Stimulated activated CD4-positive, alpha-beta T cell treated with anti-CD3 and anti-CD28 coated beads, Interleukin-12 subunit alpha, Interleukin-12 subunit beta, amount 100 ng/mL, for 48 hours (primary cell): ENCODE measurements at regions not wholly inside any gene's neighbourhood (a gene's known extent, or its start where the extent isn't known, plus 50 kb on each side); places are given as distances from the start of the nearest gene placed in this dataset.

Experiments used
- DNase-seq, 3 donors: peaks; one replicate each; pipeline ENCODE4 v3.0.0-alpha.2; 2020; ENCODE audit warnings: low read depth in 2 of 3, low spot score in 1 of 3

- DNase-seq = no peak
Measured at GRCh38 chr5:38101897-38102296, 156.5 kb upstream of the EGFLAM start.

- DNase-seq = no peak
Measured at GRCh38 chr5:38099205-38100168, 158.9 kb upstream of the EGFLAM start.

DNA sequence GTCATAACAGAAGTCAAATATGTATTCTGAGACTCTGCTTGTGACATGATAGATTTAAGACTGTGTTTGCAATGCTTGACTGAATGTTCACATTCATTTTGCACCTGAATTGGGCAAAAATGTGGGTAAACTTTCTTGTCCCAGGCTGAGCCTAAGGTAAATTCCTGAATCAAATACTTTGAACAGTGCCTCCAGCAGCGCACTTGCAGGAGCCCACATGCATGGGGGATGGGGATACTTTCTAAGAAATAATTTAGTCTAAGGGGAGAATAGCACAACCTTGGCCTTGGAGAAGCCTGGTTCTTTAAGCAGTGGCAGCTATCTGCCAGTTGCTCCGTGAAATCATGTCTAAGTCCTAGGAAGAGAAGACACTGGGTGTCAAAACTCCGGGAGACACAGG lies 163.5 kb upstream of the EGFLAM start:
- no peak for DNase-seq

GRCh38 chr5:38093855-38094254 lies 164.5 kb upstream of the EGFLAM start:
- DNase-seq = no peak

DNA sequence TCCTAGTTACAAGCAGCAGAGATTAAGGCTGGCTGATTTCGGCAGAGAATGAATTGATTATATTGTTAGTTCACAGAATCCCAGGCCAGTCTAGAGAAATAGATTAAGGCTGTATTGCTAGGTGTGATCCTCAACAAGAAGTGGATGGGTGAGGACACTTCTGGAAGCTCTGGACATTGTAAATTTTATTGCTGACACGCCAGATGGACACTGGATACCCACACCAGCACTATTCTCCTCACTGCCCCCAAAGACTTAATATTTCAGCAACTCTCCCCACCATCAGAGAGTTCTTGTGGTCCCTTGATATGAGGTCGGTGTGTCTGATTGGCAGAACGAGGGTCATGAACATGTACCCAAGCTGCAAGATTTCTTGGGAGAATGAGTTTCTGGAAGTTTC lies 171.6 kb upstream of the EGFLAM start:
- DNase-seq = no peak

DNA sequence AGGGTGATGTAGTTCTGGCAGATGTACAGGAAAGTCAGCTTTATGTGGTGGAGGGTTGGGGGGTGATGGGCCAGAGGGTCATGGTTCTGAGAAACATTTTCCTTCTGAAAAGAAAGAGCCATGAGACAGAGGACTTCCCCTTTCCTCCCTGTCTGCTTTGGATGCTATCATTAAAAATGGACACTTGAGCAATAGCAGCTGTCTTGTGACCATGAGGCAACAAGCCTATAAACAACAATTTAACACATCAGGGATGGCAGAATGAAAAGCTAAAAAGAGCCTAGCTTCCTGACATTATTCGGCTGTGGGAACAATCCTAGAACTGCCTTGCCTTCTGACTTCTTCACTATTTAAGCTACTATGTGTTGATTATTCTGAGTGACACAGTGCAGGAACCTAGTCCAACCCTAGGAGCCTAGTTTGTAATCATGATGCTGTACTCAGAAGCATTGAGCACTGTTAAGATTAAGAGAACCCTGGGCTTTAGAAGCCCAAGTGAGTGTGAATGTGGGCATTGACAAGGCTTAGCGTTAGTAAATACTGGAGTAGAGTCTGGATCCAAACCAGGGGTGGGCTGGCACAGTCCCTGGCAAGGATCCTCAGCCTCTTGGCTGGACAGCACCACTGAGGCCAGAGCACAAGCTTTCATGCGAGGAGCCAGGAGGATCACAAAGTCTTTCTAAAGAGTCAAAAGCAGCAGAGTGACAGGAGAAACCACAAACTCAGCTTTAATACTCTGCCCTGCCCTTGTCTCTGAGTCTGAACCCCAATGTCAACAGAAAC lies 178.5 kb upstream of the EGFLAM start:
- no peak for DNase-seq

DNA sequence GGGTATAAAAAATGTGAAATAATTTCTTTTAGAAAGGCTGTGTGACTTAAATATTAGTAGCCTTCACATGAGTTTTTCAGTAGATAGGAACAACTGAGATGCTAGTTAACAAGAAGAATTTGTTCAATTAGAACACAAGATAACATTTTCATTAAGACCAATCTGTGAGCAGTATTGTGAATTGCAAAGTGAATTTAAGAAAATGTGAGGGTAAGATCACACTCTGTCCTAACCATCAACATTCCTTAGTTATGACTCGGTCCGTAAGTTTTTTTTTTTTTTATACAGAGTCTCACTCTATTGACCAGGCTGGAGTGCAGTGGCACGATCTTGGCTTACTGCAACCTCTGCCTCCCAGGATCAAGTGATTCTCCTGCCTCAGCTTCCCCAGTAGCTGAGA lies 180.2 kb upstream of the EGFLAM start:
- DNase-seq = no peak

- DNase-seq = no peak
Measured at GRCh38 chr5:38077652-38078051, 180.7 kb upstream of the EGFLAM start.

- no peak for DNase-seq
Measured at GRCh38 chr5:38071831-38072694, 186.3 kb upstream of the EGFLAM start.

- DNase-seq = no peak
Measured at GRCh38 chr5:38070304-38070950, 187.9 kb upstream of the EGFLAM start.

GRCh38 chr5:38069360-38069759 lies 189.0 kb upstream of the EGFLAM start:
- DNase-seq = no peak

DNA sequence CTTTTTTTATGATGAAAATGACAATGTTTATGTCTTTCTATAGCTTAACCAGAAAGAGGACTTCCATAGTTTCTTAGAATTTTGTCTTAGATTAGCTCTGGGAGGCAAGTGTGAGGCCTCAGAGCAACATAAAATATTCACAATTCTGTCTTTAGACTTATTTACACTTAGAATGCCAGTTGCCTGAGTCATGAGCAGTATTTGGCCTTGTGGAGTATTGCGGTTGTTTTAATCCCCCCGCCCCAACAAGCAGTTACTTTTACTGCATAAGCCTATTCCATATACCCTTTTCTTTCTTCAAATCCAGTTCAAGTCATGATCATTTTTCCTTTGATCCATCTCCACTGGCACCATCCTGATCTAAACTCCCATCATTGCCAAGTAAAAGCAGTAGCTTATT lies 198.0 kb upstream of the EGFLAM start:
- DNase-seq = no peak

DNA sequence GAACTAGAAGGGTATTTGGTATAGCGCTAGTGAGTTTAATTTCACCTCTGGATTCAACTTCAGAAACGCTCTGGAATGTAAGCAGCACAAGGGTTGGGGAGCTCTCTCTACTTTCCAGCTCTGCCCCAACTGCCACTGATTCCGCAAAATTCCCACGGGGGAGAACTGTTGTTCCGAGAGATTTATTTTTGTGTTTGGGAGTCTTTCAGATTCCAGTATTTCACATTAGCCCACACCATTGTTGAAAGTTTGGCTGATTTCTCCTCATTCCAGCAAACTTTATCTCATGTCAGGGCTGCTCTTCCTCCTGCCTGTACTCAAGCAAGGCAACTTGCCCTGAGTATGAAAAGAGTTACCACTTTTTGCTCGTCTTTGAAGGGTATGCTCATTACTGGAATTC lies 198.5 kb upstream of the EGFLAM start:
- DNase-seq = no peak

DNA sequence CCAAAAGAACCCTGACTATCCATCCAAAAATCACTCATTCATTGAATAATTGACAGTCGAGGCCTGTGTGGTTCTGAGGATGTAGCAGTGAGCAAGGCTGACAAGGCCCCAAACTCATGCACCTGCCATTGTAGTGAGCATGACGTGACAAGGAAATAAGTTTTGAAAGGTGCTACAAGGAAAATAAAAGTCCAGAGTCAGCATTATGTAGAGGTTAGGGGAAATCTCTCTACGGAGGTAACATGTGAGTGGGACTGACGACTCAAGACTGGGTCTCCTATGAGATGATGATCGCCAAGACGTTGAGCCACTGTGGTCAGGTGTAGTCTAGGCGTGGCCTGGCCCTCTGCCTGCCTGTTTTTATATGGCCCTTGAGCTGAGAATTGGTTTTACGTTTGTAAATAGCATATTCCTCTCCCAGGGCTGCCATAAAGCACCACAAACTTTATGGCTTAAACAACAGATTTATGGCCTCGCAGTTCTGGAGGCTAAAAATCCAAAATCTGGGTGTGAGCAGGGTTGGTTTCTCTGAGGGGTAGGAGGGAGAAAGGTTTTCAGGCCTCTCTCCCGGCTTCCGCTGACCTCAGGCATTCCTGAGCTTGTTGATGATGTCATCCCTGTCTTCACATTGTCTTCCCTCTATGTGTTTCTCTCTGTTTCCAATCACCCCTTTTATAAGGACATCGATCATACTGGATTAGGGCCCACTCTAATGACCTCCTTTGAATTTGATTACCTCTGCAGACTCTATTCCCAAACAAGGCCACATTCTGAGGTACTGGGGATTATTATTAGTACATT lies 206.4 kb upstream of the EGFLAM start:
- no peak for DNase-seq

GRCh38 chr5:38048400-38048799 lies 208.6 kb upstream of the GDNF start:
- DNase-seq = no peak

DNA sequence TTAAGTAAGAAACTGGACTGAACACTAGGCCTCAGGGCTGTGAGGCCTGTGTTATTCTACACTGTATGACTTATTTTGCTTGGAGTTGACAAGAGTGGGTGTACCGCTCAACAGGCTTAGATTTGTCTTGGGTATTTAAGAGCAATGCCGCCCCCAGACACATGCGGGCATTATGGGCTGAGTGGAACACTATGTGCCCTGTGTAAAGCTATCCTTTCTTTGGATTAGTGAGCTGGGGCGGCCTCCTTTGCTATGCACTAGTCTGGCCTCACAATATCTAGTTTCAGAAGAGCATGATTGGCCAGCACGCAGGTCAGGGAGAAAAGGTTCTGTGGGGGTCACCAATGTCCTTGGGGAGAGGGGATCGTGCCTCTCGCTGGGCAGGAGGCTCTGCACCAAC lies 206.3 kb upstream of the GDNF start:
- DNase-seq = no peak

DNA sequence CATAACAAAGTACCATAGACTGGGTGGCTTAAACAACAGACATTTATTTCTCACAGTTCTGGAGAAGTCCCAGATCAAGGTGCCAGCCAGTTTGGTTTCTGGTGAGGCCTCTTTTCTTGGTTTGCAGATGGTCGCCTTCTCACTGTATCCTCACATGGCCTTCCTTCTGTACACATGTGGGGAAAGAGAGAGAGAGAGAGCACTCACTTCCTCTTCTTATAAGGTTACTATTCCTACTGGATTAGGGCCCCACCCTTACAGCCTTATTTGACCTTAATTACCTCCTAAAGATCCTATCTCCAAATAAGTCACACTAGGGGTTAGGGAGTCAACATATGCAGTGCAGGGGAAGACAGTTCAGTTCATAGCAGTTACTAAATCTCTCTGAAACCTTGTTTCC lies 205.6 kb upstream of the GDNF start:
- DNase-seq = no peak

GRCh38 chr5:38039826-38040225 lies 200.0 kb upstream of the GDNF start:
- no peak for DNase-seq

DNA sequence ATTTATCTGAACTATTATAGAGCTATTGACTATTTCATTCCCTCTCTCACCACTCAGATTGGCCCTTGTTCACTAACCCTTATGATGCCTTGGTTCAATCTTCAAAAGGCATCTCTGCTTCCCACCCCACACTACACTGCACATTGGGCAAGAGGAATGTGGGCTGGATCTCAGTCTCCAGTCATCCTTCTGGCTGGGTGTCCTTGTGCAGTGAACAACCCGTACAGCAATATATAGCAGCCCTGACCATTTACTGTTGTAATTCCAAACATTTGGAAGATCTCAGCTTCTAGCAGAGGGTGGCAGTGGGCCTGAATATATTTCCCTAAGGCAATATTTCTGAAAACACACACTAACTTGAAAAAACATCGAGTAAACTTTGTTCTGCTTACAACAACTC lies 199.2 kb upstream of the GDNF start:
- DNase-seq = no peak

GRCh38 chr5:38036765-38037164 lies 196.9 kb upstream of the GDNF start:
- no peak for DNase-seq
